ENCODE measurements at regions not wholly inside any gene's neighbourhood (a gene's known extent, or its start where the extent isn't known, plus 50 kb on each side); places are given as distances from the start of the nearest gene placed in this dataset.

- DNase-seq (ENCODE audit: low read depth) = no peak
Observed at GRCh38 chr2:57516698-57517340, 529.8 kb upstream of the VRK2 start.

DNA sequence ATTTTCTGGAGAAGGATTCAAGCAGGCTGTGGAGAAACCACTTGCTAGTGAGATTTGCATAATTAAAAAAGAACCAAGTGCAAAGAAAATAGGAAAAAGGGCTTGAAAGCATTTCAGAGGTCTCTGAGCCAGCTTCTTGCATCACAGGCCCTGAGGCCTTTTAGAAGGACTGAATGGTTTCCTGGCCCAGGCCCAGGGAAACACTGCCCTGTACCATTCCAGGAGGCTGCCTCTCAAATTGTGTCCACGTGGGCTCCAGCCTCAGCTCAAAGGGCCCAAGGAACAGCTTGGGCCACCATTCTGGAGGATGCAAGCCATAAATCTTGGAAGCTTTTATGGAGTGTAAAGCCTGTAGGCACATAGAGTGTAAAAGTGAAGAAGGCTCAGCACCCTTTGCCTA lies 523.3 kb upstream of the VRK2 start:
- no peak for DNase-seq (ENCODE audit: low read depth)

DNA sequence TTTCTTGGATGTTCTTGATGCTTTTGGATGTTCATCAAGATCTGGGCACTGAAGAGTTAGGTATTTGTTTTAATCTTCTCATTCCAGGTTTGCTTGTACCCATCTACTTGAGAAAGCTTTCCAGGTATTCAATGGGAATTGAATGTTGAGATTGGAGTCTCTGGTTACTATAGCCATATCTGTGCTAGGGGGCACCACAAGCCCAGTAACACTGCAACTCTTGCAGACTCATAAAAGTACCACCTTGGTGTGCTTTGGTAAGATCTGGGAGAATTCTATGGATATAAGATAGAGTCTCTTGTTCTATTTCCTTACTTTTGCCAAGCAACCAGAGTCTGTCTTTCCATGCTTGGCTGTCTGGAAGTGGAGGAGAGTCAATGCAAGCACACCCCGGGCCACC lies 518.9 kb upstream of the VRK2 start:
- DNase-seq (ENCODE audit: low read depth) = no peak

- DNase-seq (ENCODE audit: low read depth) = no peak
Observed at GRCh38 chr2:57528499-57528898, 518.1 kb upstream of the VRK2 start.

DNA sequence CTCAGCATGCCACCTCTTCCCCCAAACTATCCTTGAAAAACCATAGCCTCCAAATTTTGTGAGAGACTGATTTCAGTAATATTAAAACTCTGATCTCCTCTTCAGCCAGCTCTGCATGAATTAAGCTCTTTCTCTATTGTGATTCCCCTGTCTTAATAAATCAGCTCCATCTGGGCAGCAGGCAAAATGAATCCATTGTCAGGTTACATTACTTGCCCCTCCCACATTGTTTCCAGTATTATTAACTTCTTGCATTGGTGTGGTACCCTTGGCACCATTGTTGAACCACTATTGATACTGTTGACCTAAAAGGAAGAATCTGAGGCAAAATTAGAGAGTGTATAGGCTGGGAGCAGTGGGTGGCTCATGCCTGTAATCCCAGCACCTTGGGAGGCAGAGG lies 512.2 kb upstream of the VRK2 start:
- DNase-seq (ENCODE audit: low read depth) = no peak

DNA sequence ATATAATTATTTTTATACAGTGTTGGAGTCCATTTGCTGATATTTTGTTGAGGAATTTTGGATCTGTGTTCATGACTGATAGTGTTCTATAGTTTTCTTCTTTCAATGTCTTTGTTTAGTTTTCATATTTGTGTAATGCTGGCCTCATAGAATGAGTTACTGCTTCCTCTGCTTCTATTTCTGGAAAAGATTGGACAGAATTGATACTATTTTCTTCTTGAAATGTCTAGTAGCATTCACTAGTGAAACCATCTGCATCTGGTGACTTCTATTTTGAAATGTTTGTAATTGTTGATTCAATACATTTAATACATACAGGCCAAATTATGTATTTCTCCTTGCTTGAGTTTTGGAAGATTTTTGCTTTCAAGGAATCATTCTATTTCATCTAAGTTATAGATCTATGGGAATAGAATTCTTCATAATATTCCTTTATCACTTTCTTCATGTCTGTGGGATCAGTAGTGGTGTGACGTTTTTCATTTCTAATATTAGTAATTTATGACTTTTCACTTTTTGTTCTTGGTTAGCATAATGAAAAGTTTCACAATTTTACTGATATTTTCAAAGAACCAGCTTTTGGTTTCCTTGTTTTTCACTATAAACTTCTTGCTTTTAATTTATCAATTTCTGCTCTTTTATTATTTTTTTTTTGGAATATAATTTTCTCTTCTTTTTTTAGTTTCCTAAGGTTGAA lies 509.9 kb upstream of the VRK2 start:
- DNase-seq (ENCODE audit: low read depth) = no peak

DNA sequence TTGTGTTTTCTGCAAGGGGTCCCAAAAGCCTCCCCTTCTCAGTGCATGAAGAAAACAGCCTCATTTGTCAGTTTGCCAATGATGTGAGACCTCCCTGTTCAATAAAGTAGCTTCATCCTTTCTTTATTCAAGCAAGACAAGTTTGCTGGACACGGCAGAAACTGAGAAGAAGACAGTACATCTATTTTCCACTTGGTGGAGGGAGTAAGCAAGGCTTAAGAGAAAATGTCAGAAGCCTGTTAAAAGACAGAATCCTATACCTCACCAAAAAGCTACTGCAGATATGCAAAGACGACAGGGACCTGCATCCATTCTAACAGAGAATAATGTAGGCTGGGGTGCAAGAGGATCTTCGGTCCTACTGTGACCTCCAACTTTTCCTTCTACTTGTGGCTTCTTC lies 506.8 kb upstream of the VRK2 start:
- DNase-seq (ENCODE audit: low read depth) = no peak

GRCh38 chr2:57542081-57542480 lies 504.5 kb upstream of the VRK2 start:
- no peak for DNase-seq (ENCODE audit: low read depth)

DNA sequence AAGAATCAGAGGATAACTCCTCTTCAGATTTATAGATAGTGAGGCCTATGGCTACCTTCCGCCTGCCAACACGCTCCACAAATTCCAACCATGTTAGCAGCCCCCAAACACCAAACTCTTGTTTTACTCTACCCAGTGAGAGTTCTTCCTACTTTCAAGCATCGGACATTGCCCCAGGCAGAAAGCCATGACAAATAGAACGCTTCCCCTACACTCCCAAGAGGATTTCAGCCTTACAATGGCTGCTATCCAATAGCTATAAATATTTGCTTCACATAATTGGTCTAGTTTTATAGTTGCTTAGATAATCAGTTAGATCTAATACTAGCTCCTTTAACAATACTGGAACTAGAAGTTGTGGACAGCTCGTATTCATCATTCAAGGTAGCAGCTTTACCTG lies 503.4 kb upstream of the VRK2 start:
- no peak for DNase-seq (ENCODE audit: low read depth)

DNA sequence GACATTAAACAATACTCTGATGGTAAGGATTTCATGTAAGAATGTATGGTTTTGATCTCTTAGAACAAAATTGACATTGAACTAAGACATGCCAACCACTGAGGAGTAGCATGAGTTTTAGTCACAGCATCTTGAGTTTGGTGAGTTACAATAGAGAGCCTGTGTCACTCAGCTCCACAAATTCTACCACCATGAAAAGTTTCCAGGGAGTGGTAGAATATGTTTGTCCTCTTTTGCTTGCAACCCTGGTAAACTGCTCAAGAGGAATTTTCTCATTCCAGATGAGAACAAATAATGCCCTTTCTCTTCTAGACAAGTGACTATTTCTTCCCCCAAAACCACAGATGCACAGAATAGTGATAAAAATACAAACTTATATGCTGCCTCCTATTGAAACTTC lies 502.0 kb upstream of the VRK2 start:
- DNase-seq (ENCODE audit: low read depth) = no peak

DNA sequence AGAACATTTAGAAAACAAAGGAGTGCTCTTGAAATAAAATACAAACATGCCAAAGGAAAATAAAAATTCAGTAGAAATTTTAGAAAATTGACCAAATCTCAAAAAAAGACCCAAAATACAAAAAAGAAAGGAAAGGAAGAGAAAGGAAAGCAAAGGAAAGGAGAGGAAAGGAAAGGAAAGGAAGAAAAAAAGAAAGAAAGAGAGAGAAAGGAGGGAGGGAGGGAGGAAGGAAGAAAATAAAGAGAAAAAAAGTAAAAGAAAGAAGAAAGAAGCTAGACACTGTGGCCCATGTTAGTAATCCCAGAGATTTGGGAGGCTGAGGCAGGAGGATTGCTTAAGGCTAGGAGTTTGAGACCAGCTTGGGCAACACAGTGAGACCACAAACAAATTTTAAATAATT lies 500.1 kb upstream of the VRK2 start:
- DNase-seq (ENCODE audit: low read depth) = no peak

- DNase-seq (ENCODE audit: low read depth) = no peak
Observed at GRCh38 chr2:57549642-57550102, 496.9 kb upstream of the VRK2 start.

GRCh38 chr2:57550912-57551311 lies 495.7 kb upstream of the VRK2 start:
- no peak for DNase-seq (ENCODE audit: low read depth)

DNA sequence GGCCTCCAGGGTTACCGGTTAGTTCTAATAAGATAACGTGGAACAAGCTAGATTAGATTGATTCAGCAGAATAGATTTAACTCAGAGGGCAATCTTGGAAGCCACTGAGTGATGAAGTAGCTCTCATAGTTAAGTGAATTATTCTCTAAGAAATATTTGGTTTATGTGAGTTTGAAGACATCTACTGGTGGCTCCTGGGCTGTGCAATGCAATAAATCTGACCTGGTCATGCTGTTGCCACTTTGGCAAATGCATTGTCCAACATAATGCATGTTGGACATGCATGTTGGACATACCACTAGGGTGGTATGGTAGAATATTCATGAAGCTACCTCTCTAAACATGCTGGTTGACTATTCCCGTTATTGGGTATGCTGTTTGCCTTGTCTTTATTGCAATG lies 493.7 kb upstream of the VRK2 start:
- DNase-seq (ENCODE audit: low read depth) = no peak

DNA sequence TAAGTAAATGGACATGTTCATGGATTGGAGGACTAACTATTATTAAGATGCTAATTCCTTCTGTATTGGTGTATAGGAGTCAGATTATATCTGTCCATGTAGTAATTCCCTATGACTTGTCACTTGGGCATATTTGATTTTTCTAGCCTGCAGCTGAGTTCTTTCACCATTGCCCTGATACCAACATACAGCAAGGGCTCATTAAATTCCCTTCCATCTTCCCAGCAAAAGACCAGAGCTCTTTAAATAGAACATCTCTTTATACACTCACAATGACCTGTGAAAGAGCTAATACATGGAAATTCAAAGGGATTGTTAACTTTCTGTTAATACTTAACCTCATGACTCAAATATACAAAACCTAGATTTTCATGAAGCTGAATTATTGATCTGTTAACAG lies 492.3 kb upstream of the VRK2 start:
- DNase-seq (ENCODE audit: low read depth) = no peak

- DNase-seq (ENCODE audit: low read depth) = no peak
Observed at GRCh38 chr2:57558312-57558711, 488.3 kb upstream of the VRK2 start.

DNA sequence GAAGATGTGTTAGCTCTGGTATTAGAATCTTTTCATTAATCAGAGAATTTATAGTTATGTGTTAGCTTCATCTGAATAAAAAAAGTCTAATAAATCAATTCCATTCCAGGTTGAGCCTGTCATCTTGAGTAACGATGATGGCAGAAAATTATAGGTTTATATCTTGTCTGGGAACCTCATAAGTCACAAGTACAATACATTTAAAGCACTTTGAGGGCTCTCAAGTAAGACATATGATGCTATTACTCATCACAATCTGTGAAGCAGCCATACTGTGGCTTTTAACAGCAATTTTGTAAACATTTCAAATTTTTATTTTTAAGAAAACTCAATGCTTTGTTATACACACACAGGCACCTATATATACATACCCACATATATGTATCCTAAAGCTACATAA lies 484.1 kb upstream of the VRK2 start:
- DNase-seq (ENCODE audit: low read depth) = no peak

DNA sequence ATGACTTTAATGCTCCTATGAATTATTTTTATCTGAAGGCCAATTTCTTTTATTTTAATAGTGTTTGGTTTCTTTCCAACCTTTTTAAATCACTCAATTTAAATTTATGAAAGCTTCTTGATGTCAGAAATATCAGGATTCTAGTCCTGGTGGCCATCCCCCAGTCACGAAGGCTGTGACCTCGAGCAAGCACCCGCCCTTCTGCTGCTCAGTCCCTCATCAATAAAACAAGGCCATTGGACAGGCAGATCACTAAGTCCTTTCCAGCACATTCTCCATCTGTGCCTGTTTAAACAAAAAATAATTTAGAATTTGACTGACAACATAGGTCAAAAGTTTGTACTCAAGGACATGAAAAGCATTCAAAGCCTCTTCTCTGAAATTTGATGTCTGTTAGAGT lies 483.6 kb upstream of the VRK2 start:
- no peak for DNase-seq (ENCODE audit: low read depth)

DNA sequence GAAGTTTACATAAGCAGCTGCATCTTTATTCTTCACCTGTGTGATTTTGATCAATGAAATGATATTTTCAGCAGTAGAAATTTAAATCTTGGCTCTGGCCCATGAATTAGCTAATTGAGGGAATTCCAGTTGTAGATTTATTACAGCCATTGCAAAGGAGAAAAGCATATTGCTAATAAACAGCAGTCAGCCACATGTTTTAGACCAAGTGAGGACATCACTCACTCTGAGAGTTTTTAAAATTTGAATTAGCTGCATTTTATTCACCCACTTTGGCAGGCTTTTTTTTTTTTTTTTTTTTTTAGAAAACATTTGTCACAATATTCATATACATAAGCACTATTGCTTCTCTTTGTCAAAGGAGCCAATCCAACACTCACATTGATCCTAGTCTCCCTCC lies 479.4 kb upstream of the VRK2 start:
- DNase-seq (ENCODE audit: low read depth) = no peak

DNA sequence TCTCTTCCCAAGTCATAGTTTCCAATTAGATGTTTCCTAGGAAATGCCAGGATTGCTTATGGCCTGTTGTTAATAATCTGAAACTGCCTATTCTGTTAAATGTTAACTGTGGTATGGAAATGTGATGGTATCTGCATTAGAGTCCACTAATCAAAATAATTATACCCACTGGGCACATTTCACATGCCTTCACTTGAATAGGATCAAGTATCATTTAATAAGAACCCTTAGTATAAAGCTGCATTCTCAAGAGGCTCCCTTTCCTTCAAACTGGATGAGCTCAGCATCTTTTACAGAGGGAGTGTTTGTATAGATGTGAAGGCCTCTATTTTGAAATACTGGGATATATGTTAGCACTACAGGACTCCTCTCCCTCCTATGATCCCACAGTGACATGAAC lies 477.2 kb upstream of the VRK2 start:
- no peak for DNase-seq (ENCODE audit: low read depth)

DNA sequence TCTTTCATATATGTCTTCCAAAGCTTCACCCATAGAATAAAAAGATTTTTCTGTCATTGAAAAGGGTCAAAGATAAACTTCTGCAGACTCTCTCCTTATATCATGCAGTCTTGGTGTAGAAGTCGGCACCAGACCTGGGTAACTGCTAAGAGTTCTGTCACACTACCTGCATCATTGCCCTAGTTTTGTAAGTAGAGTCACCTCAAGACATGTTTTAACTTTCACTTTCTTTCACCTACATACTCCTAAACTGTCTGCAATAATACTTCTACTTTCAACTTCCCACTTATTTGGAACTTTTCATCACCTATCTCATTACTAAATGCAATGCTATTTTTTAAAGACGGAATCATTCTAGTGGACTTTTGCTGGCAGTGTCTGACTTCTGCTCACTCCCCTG lies 475.6 kb upstream of the VRK2 start:
- no peak for DNase-seq (ENCODE audit: low read depth)

DNA sequence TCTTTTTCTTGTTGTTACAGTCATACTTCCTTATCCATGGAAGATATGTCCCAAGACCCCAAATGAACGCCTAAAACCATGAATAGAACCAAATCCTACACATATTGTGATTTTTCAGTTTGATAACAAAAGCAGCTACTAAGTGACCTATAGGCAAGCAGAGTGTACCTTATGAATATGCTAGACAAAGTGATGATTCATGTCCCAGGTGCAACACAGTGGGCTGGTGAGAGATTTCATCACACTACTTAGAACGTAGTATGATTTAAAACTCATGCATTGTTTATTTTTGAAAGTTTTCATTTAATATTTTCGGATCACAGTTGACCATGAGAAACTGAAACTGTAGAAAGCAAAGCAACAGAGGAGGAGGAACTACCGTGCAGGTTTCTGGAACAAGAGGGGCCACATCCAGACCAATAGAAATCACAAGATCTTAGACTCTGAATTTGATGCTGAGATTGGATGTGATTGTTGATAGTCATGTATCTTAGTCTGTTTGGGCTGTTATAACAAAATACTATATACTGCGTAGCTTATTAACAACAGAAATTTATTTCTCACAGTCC lies 470.8 kb upstream of the VRK2 start:
- no peak for DNase-seq (ENCODE audit: low read depth)

- DNase-seq (ENCODE audit: low read depth) = no peak
Observed at GRCh38 chr2:57576983-57577382, 469.6 kb upstream of the VRK2 start.

- DNase-seq (ENCODE audit: low read depth) = no peak
Observed at GRCh38 chr2:57597940-57598339, 448.7 kb upstream of the VRK2 start.

Measured in activated T-helper 1 cell treated with Interleukin-2 at 50 U/mL for 16 hours (primary cell).